Panc1 (cell line): ENCODE measurements at regions not wholly inside any gene's neighbourhood (a gene's known extent, or its start where the extent isn't known, plus 50 kb on each side); places are given as distances from the start of the nearest gene placed in this dataset.

Source experiments
- ATAC-seq: fragments of 200-7000 bp; cut with Tn5 transposase; 2 replicates; pipeline ENCODE4 v1.9.1; 2020; ENCODE audit warnings: mild to moderate bottlenecking, moderate library complexity
- BruUV-seq: library from RNA; stranded (reverse); fragments of 400-500 nt; replicated peaks from 2 replicates; lab custom pipeline; 2021; lab: Mats Ljungman, UMichigan
- CTCF ChIA-PET: fragments of 300-600 bp; sonication (Branson Sonifier 250); formaldehyde crosslinking; loops from one replicate; lab custom pipeline; 2022; ENCODE audit warnings: antibody characterized with exemption; lab: Charles Lee
- POLR2A ChIA-PET: fragments of 300-600 bp; sonication (Branson Sonifier 250); formaldehyde crosslinking; loops from one replicate; lab custom pipeline; 2022; ENCODE audit warnings: antibody characterized with exemption; lab: Charles Lee
- DNase-seq: peaks from one replicate; pipeline ENCODE4 v3.0.0-alpha.2; 2010; ENCODE audit warnings: low read depth, low spot score
- H3K27ac ChIP-seq: 2 replicates; pipeline ENCODE4 v1.5.1; 2011; ENCODE audit warnings: mild to moderate bottlenecking, low read length, inconsistent platforms
- H3K27me3 ChIP-seq: fragments of 200-500 bp; sonication (Bioruptor generic); 2 replicates; pipeline ENCODE4 v1.6.0; 2014; ENCODE audit warnings: low read length, inconsistent platforms; ENCODE audit not compliant: control insufficient read depth, insufficient read depth
- H3K36me3 ChIP-seq: fragments of 200-500 bp; sonication (Bioruptor generic); 2 replicates; pipeline ENCODE4 v1.5.1; 2014; ENCODE audit warnings: inconsistent platforms, mild to moderate bottlenecking, low read length, moderate library complexity; ENCODE audit not compliant: control insufficient read depth, insufficient read depth
- H3K4me1 ChIP-seq: 2 replicates; pipeline ENCODE4 v1.5.1; 2011; ENCODE audit warnings: inconsistent platforms, mild to moderate bottlenecking, low read length, moderate library complexity; ENCODE audit not compliant: control insufficient read depth, insufficient read depth
- H3K4me3 ChIP-seq, 2 experiments: 2 replicates each; pipeline ENCODE4 v1.5.1; 2011 to 2012; ENCODE audit warnings: low read depth in 2 of 2, low read length in 2 of 2, mild to moderate bottlenecking in 2 of 2, inconsistent platforms in 1 of 2, moderate library complexity in 1 of 2
- H3K9me3 ChIP-seq: fragments of 200-500 bp; sonication (Bioruptor generic); 2 replicates; pipeline ENCODE4 v1.5.1; 2014; ENCODE audit warnings: low read depth, mild to moderate bottlenecking, inconsistent platforms, low read length, moderate library complexity; ENCODE audit not compliant: control insufficient read depth, insufficient read depth
- CTCF ChIP-seq: fragments of 450-650 bp; IDR thresholded peaks from 2 replicates; pipeline ENCODE4 v1.5.1; 2017; ENCODE audit warnings: mild to moderate bottlenecking
- POLR2AphosphoS5 ChIP-seq: IDR thresholded peaks from 2 replicates; pipeline ENCODE4 v1.6.1; 2012; ENCODE audit warnings: mild to moderate bottlenecking, low read depth, low read length, moderate library complexity
- REST ChIP-seq, 2 experiments: IDR thresholded peaks; 2 replicates each; pipeline ENCODE4 v1.6.1; 2011 to 2012; ENCODE audit warnings: low read depth in 2 of 2, control low read depth in 1 of 2, low read length in 1 of 2, mild to moderate bottlenecking in 1 of 2, moderate library complexity in 1 of 2; ENCODE audit not compliant: insufficient read depth in 1 of 2
- SIN3A ChIP-seq: IDR thresholded peaks from 2 replicates; pipeline ENCODE4 v1.6.1; 2012; ENCODE audit warnings: low read depth, mild to moderate bottlenecking, low read length, moderate library complexity, borderline replicate concordance; ENCODE audit not compliant: insufficient read depth
- TCF7L2 ChIP-seq: IDR thresholded peaks from 2 replicates; pipeline ENCODE4 v1.6.1; 2011; ENCODE audit warnings: mild to moderate bottlenecking, low read depth, low read length, inconsistent platforms
- in situ Hi-C: cut with HindIII; loops from 2 replicates; pipeline ENCODE4 v1.10.0; 2016; ENCODE audit warnings: low sequenced_read_pairs, low pct_unique_long_range_greater_than_20kb
- intact Hi-C: fragments of 100-400 bp; cut with micrococcal nuclease; formaldehyde crosslinking; loops from one replicate; pipeline ENCODE4 v1.10.0; 2022; ENCODE audit not compliant: unreplicated experiment

GRCh38 chr2:242019344-242019743 lies 149.8 kb downstream of the RTP5 start:
- Histone ChIP-seq H3K27me3 (peaks cover 5% of the 10 kb centered on the region; the same call in 1 of the 2 replicates), H3K36me3 (no peaks in the 10 kb centered on the region), H3K4me1 (no peaks in the 10 kb centered on the region), H3K27ac (no peak overlapping the region), H3K4me3 (no peak overlapping the region), H3K9me3 (no peaks in the 10 kb centered on the region)
- in situ Hi-C loops (no loop called here), intact Hi-C loops (no loop called here)
- no peak for TF ChIP-seq SIN3A
- no peak for TF ChIP-seq CTCF
- no peak for TF ChIP-seq TCF7L2
- TF ChIP-seq POLR2AphosphoS5: no peak
- TF ChIP-seq REST (IDR thresholded peaks at IDR 0.05; ENCODE audit: insufficient read depth in 1 of 2, low read depth in 2 of 2, low read length in 1 of 2): no peak
- ChIA-PET POLR2A (no interaction called here), CTCF (no interaction called here)
- DNase-seq (no peak), ATAC-seq (peak; percentile 52; the same call in 1 of the 2 replicates)
- no TSS peak for BruUV-seq

- 0 out of 2 replicates have a peak, but pooled peaks have one; percentile 49 for ATAC-seq
These were observed 150.9 kb downstream of the RTP5 start for GRCh38 chr2:242020196-242021004.

More at GRCh38 chr2:242020196-242021004, 150.9 kb downstream of the RTP5 start:
- Histone ChIP-seq H3K36me3 (no peaks in the 10 kb centered on the region), H3K9me3 (no peaks in the 10 kb centered on the region), H3K27me3 (peaks cover 7% of the 10 kb centered on the region; the same call in 1 of the 2 replicates), H3K4me3 (no peak overlapping the region), H3K27ac (no peak overlapping the region), H3K4me1 (no peaks in the 10 kb centered on the region)
- no peak for DNase-seq
- in situ Hi-C loops (no loop called here), intact Hi-C loops (no loop called here)
- no peak for TF ChIP-seq SIN3A
- TF ChIP-seq POLR2AphosphoS5: no peak
- no peak for TF ChIP-seq REST (IDR thresholded peaks at IDR 0.05; ENCODE audit: insufficient read depth in 1 of 2, low read depth in 2 of 2, low read length in 1 of 2)
- no peak for TF ChIP-seq TCF7L2
- no peak for TF ChIP-seq CTCF
- ChIA-PET CTCF (interaction anchor here (0.7 kb wide), 1 partner anchor 85 kb away, joined by 3 read pairs; no protein-coding TSS in a partner anchor), POLR2A (interaction anchor here (0.6 kb wide), 2 partner anchors 881 to 1766 kb away, joined by 3 to 5 read pairs; no protein-coding TSS in a partner anchor)
- BruUV-seq: no TSS peak
